GM10248 (cell line): ENCODE measurements at regions not wholly inside any gene's neighbourhood (a gene's known extent, or its start where the extent isn't known, plus 50 kb on each side); places are given as distances from the start of the nearest gene placed in this dataset.

Experiments used
- CTCF ChIA-PET: fragments of 300-600 bp; sonication (Branson Sonifier 250); formaldehyde crosslinking; extraction: SDS; loops from one replicate; lab custom pipeline; 2021; ENCODE audit warnings: antibody characterized with exemption; lab: Yijun Ruan, JAX
- POLR2A ChIA-PET: fragments of 350-650 bp; sonication (Branson Sonifier 250); formaldehyde crosslinking; extraction: SDS; loops from one replicate; lab custom pipeline; 2020; ENCODE audit warnings: antibody characterized with exemption; lab: Yijun Ruan, JAX
- DNase-seq: peaks from one replicate; pipeline ENCODE4 v3.0.0; 2012; ENCODE audit errors: extremely low spot score
- CTCF ChIP-seq: IDR thresholded peaks from 2 replicates; pipeline ENCODE4 v1.5.1; 2012; ENCODE audit warnings: mild to moderate bottlenecking, low read depth; ENCODE audit errors: extremely low read depth, missing control alignments, control extremely low read depth

- DNase-seq = no peak
- POLR2A ChIA-PET = no interaction called here
- no peak for TF ChIP-seq CTCF
- CTCF ChIA-PET = no interaction called here
Observed at GRCh38 chr10:2121315-2121714, 384.0 kb upstream of the ADARB2 start.

GRCh38 chr10:2120746-2121145 is 383.4 kb upstream of the ADARB2 start:
- no peak for TF ChIP-seq CTCF
- ChIA-PET CTCF (no interaction called here), POLR2A (no interaction called here)
- no peak for DNase-seq

- DNase-seq = no peak
- TF ChIP-seq CTCF = no peak
- ChIA-PET POLR2A (no interaction called here), CTCF (no interaction called here)
Observed at GRCh38 chr10:2119316-2119715, 382.0 kb upstream of the ADARB2 start.

- CTCF ChIA-PET = no interaction called here
- POLR2A ChIA-PET = no interaction called here
- DNase-seq = no peak
- TF ChIP-seq CTCF = no peak
Observed at GRCh38 chr10:2118201-2118600, 380.9 kb upstream of the ADARB2 start.

GRCh38 chr10:2117641-2118040 is 380.3 kb upstream of the ADARB2 start:
- ChIA-PET CTCF (no interaction called here), POLR2A (no interaction called here)

GRCh38 chr10:2111965-2112364 is 374.6 kb upstream of the ADARB2 start:
- no peak for TF ChIP-seq CTCF
- CTCF ChIA-PET = interaction anchor here (1.0 kb wide), 1 partner anchor 17 kb away, joined by 3 read pairs; no protein-coding TSS in a partner anchor
- POLR2A ChIA-PET = no interaction called here
- DNase-seq = no peak

More at GRCh38 chr10:2117641-2118040, 380.3 kb upstream of the ADARB2 start:
- TF ChIP-seq CTCF = no peak
- no peak for DNase-seq

- no peak for DNase-seq
- TF ChIP-seq CTCF = no peak
- CTCF ChIA-PET = no interaction called here
- POLR2A ChIA-PET = no interaction called here
Observed at GRCh38 chr10:2108496-2108895, 371.2 kb upstream of the ADARB2 start.
